GM19468 (cell line): ENCODE measurements at regions not wholly inside any gene's neighbourhood (a gene's known extent, or its start where the extent isn't known, plus 50 kb on each side); places are given as distances from the start of the nearest gene placed in this dataset.
"Not testable (repeated sequence)": the region's sequence is repeated elsewhere in the genome, so short reads cannot be mapped to it uniquely, and the experiment has no call there.

Experiments used
- ATAC-seq: cut with Tn5 transposase; IDR thresholded peaks from one replicate; pipeline ENCODE4 v1.9.1; 2021; ENCODE audit warnings: mild to moderate bottlenecking, moderate library complexity, moderate number of reproducible peaks; ENCODE audit not compliant: unreplicated experiment; ENCODE audit errors: extremely low read depth

GRCh38 chr11:42870480-42870879 is 441.3 kb upstream of the API5 start:
- ATAC-seq, result no peak

GRCh38 chr11:42873800-42874405 is 437.9 kb upstream of the API5 start:
- not testable (repeated sequence) for ATAC-seq

- not testable (repeated sequence) for ATAC-seq
Measured at GRCh38 chr11:42881335-42881734, 430.5 kb upstream of the API5 start.

- no peak for ATAC-seq
Measured at GRCh38 chr11:42890773-42891172, 421.0 kb upstream of the API5 start.

GRCh38 chr11:42901084-42901483 is 410.7 kb upstream of the API5 start:
- no peak for ATAC-seq

GRCh38 chr11:42906226-42906625 is 405.6 kb upstream of the API5 start:
- no peak for ATAC-seq

- no peak for ATAC-seq
Measured at GRCh38 chr11:42913731-42914130, 398.1 kb upstream of the API5 start.

- ATAC-seq, result no peak
Measured at GRCh38 chr11:42923651-42924050, 388.1 kb upstream of the API5 start.

GRCh38 chr11:42925916-42926315 is 385.9 kb upstream of the API5 start:
- no peak for ATAC-seq

GRCh38 chr11:42947405-42947804 is 364.4 kb upstream of the API5 start:
- no peak for ATAC-seq

GRCh38 chr11:42949738-42950376 is 361.9 kb upstream of the API5 start:
- not testable (repeated sequence) for ATAC-seq

- no peak for ATAC-seq
Measured at GRCh38 chr11:42951266-42951665, 360.5 kb upstream of the API5 start.

- no peak for ATAC-seq
Measured at GRCh38 chr11:42957831-42958230, 354.0 kb upstream of the API5 start.

GRCh38 chr11:42958635-42959034 is 353.2 kb upstream of the API5 start:
- no peak for ATAC-seq

GRCh38 chr11:42960521-42961088 is 351.2 kb upstream of the API5 start:
- no peak for ATAC-seq

- no peak for ATAC-seq
Measured at GRCh38 chr11:42967653-42968052, 344.1 kb upstream of the API5 start.

GRCh38 chr11:42972741-42973140 is 339.1 kb upstream of the API5 start:
- no peak for ATAC-seq

GRCh38 chr11:42974510-42975179 is 337.2 kb upstream of the API5 start:
- no peak for ATAC-seq

- no peak for ATAC-seq
Measured at GRCh38 chr11:42975180-42975529, 336.6 kb upstream of the API5 start.

- no peak for ATAC-seq
Measured at GRCh38 chr11:42976636-42977217, 335.1 kb upstream of the API5 start.

GRCh38 chr11:42992594-42992993 is 319.2 kb upstream of the API5 start:
- no peak for ATAC-seq
